Thyroid gland (tissue), 4 donors: ENCODE measurements at regions not wholly inside any gene's neighbourhood (a gene's known extent, or its start where the extent isn't known, plus 50 kb on each side); places are given as distances from the start of the nearest gene placed in this dataset.

Source experiments
- DNase-seq, 2 donors: peaks; one replicate each; pipeline ENCODE4 v3.0.0-alpha.2; 2019
- H3K27ac ChIP-seq, 3 donors: fragments of 200-600 bp; sonication (generic); 1 replicate in 2 of 3; 2 replicates in 1 of 3; pipeline ENCODE4 v1.5.1; 2016 to 2019; ENCODE audit warnings: mild to moderate bottlenecking in 1 of 3, moderate library complexity in 1 of 3
- H3K27me3 ChIP-seq: fragments of 200-600 bp; sonication (generic); one replicate; pipeline ENCODE4 v1.5.1; 2019
- H3K36me3 ChIP-seq, 2 donors: fragments of 200-600 bp; sonication (generic); one replicate each; pipeline ENCODE4 v1.5.1; 2016 to 2019
- H3K4me1 ChIP-seq, 2 donors: fragments of 200-600 bp; sonication (generic); one replicate each; pipeline ENCODE4 v1.5.1; 2017 to 2019
- H3K4me3 ChIP-seq, 3 donors: fragments of 200-600 bp; sonication (generic); replicated peaks in 1 of 3; 1 replicate in 2 of 3; 2 replicates in 1 of 3; pipeline ENCODE4 v1.5.1; 2016; ENCODE audit warnings: mild to moderate bottlenecking in 1 of 3
- H3K9me3 ChIP-seq: fragments of 200-600 bp; sonication (generic); one replicate; pipeline ENCODE4 v1.5.1; 2017
- CTCF ChIP-seq, 6 experiments: fragments of 200-600 bp in 3 of 6; fragments of 450-650 bp in 3 of 6; sonication (generic) in 3 of 6; IDR thresholded peaks; one replicate each; pipeline ENCODE4 v1.5.1; 2016 to 2019; ENCODE audit warnings: antibody characterized with exemption in 6 of 6, mild to moderate bottlenecking in 2 of 6, inconsistent platforms in 1 of 6, moderate library complexity in 1 of 6
- POLR2A ChIP-seq, 2 donors: fragments of 450-650 bp; IDR thresholded peaks; one replicate each; pipeline ENCODE4 v1.6.1; 2017; ENCODE audit warnings: antibody characterized with exemption in 2 of 2, mild to moderate bottlenecking in 2 of 2, moderate library complexity in 1 of 2
- WGBS, 2 donors: methylation state at CpG; one replicate each; pipeline ENCODE4 v1.1.5; 2017; 5-methylcytosine and 5-hydroxymethylcytosine counted together
- intact Hi-C: fragments of 100-400 bp; cut with DNase I; formaldehyde crosslinking; loops from one replicate; pipeline ENCODE4 v1.15.1; 2023

- peaks cover 49% of the 10 kb centered on the region for H3K27me3 ChIP-seq
Measured at GRCh38 chr15:89404023-89404422, 69.4 kb upstream of the POLG start.

GRCh38 chr15:89402518-89402805 is 67.8 kb upstream of the POLG start:
- 32 to 33% methylated on average over 1 of the region's 1 CpG for WGBS, 2 donors
- Histone ChIP-seq H3K9me3 (no peaks in the 10 kb centered on the region), H3K27me3 (peaks cover 40% of the 10 kb centered on the region), H3K36me3 (no peaks in the 10 kb centered on the region), H3K27ac (no peak overlapping the region), H3K4me3 (no peak overlapping the region), H3K4me1 (peaks cover 14 to 18% of the 10 kb centered on the region in 2 donors)
- TF ChIP-seq POLR2A (IDR thresholded peaks at IDR 0.05) (no peak), CTCF (IDR thresholded peaks at IDR 0.05) (no peak)
- intact Hi-C loops = no loop called here
- DNase-seq = no peak

More at GRCh38 chr15:89404023-89404422, 69.4 kb upstream of the POLG start:
- no peak overlapping the region for H3K4me3 ChIP-seq
- H3K4me1 ChIP-seq = peaks cover 15 to 27% of the 10 kb centered on the region in 2 donors
- no peak for DNase-seq
- H3K9me3 ChIP-seq = no peaks in the 10 kb centered on the region
- TF ChIP-seq POLR2A (IDR thresholded peaks at IDR 0.05) (no peak), CTCF (IDR thresholded peaks at IDR 0.05) (no peak)
- 17 to 37% methylated on average over 3 of the region's 3 CpGs for WGBS, 2 donors
- H3K36me3 ChIP-seq = no peaks in the 10 kb centered on the region
- intact Hi-C loops = no loop called here
- no peak overlapping the region for H3K27ac ChIP-seq

GRCh38 chr15:89401631-89402517 is 67.2 kb upstream of the POLG start:
- Histone ChIP-seq H3K4me3 (no peak overlapping the region), H3K27ac (no peak overlapping the region)
- intact Hi-C loops = no loop called here

GRCh38 chr15:89400782-89401545 is 66.3 kb upstream of the POLG start:
- Histone ChIP-seq H3K27ac (no peak overlapping the region), H3K27me3 (peaks cover 37% of the 10 kb centered on the region), H3K4me1 (peaks cover 9 to 13% of the 10 kb centered on the region in 2 donors), H3K9me3 (no peaks in the 10 kb centered on the region), H3K36me3 (no peaks in the 10 kb centered on the region), H3K4me3 (no peak overlapping the region)
- intact Hi-C loops = no loop called here
- 38 to 46% methylated on average over 6 to 7 of the region's 7 CpGs for WGBS, 2 donors
- no peak for DNase-seq
- TF ChIP-seq CTCF (IDR thresholded peaks at IDR 0.05) = no peak
- TF ChIP-seq POLR2A (IDR thresholded peaks at IDR 0.05) = no peak

More at GRCh38 chr15:89401631-89402517, 67.2 kb upstream of the POLG start:
- Histone ChIP-seq H3K4me1 (peaks cover 13 to 14% of the 10 kb centered on the region in 2 donors), H3K36me3 (no peaks in the 10 kb centered on the region), H3K9me3 (no peaks in the 10 kb centered on the region), H3K27me3 (peaks cover 39% of the 10 kb centered on the region)
- 16 to 21% methylated on average over 12 of the region's 12 CpGs for WGBS, 2 donors
- no peak for DNase-seq
- no peak for TF ChIP-seq POLR2A (IDR thresholded peaks at IDR 0.05)

- intact Hi-C loops = no loop called here
- Histone ChIP-seq H3K9me3 (no peaks in the 10 kb centered on the region), H3K36me3 (no peaks in the 10 kb centered on the region), H3K27me3 (peaks cover 32% of the 10 kb centered on the region), H3K4me1 (peaks cover 9 to 13% of the 10 kb centered on the region in 2 donors), H3K27ac (no peak overlapping the region), H3K4me3 (peak overlapping the region in 1 of 3 donors; percentile 14)
- TF ChIP-seq POLR2A (IDR thresholded peaks at IDR 0.05) (no peak), CTCF (IDR thresholded peaks at IDR 0.05) (no peak)
- 5 to 25% methylated on average over 9 to 18 of the region's 55 CpGs for WGBS, 2 donors
- DNase-seq = no peak
Measured at GRCh38 chr15:89400116-89400781, 65.6 kb upstream of the POLG start.
